GDM1 (cell line): ENCODE measurements at regions not wholly inside any gene's neighbourhood (a gene's known extent, or its start where the extent isn't known, plus 50 kb on each side); places are given as distances from the start of the nearest gene placed in this dataset.
"Not testable (repeated sequence)": the region's sequence is repeated elsewhere in the genome, so short reads cannot be mapped to it uniquely, and the experiment has no call there.

ENCODE experiments used
- DNase-seq: peaks from one replicate; lab custom pipeline; 2025; lab: John Stamatoyannopoulos, UW

GRCh38 chr15:30688684-30689083 lies 62.8 kb downstream of the ARHGAP11B start:
- DNase-seq, result not testable (repeated sequence)

- not testable (repeated sequence) for DNase-seq
These were observed 64.2 kb downstream of the ARHGAP11B start for GRCh38 chr15:30690153-30690552.

- not testable (repeated sequence) for DNase-seq
These were observed 69.9 kb downstream of the ARHGAP11B start for GRCh38 chr15:30695811-30696210.

- DNase-seq, result not testable (repeated sequence)
These were observed 70.7 kb downstream of the ARHGAP11B start for GRCh38 chr15:30696439-30697314.

GRCh38 chr15:30697315-30697685 lies 71.4 kb downstream of the ARHGAP11B start:
- not testable (repeated sequence) for DNase-seq

GRCh38 chr15:30700006-30700597 lies 74.2 kb downstream of the ARHGAP11B start:
- not testable (repeated sequence) for DNase-seq

GRCh38 chr15:30707976-30708685 lies 82.2 kb downstream of the ARHGAP11B start:
- not testable (repeated sequence) for DNase-seq

GRCh38 chr15:30708809-30709208 lies 82.9 kb downstream of the ARHGAP11B start:
- not testable (repeated sequence) for DNase-seq

GRCh38 chr15:30718038-30718643 lies 92.2 kb downstream of the ARHGAP11B start:
- DNase-seq, result not testable (repeated sequence)

- DNase-seq, result not testable (repeated sequence)
These were observed 93.4 kb downstream of the ARHGAP11B start for GRCh38 chr15:30719363-30719762.

- DNase-seq, result not testable (repeated sequence)
These were observed 94.9 kb downstream of the ARHGAP11B start for GRCh38 chr15:30720825-30721224.

GRCh38 chr15:30721529-30721928 lies 95.6 kb downstream of the ARHGAP11B start:
- not testable (repeated sequence) for DNase-seq

- DNase-seq, result not testable (repeated sequence)
These were observed 97.7 kb downstream of the ARHGAP11B start for GRCh38 chr15:30723540-30724175.

GRCh38 chr15:30729880-30730590 lies 104.1 kb downstream of the ARHGAP11B start:
- DNase-seq, result not testable (repeated sequence)

- DNase-seq, result not testable (repeated sequence)
These were observed 104.7 kb downstream of the ARHGAP11B start for GRCh38 chr15:30730633-30731032.

GRCh38 chr15:30732100-30732499 lies 106.2 kb downstream of the ARHGAP11B start:
- not testable (repeated sequence) for DNase-seq

- DNase-seq, result not testable (repeated sequence)
These were observed 110.1 kb downstream of the ARHGAP11B start for GRCh38 chr15:30735884-30736564.

- not testable (repeated sequence) for DNase-seq
These were observed 116.9 kb downstream of the ARHGAP11B start for GRCh38 chr15:30742796-30743195.

GRCh38 chr15:30749048-30749447 lies 123.1 kb downstream of the ARHGAP11B start:
- not testable (repeated sequence) for DNase-seq

- not testable (repeated sequence) for DNase-seq
These were observed 129.2 kb downstream of the ARHGAP11B start for GRCh38 chr15:30755036-30755687.
